Epithelial cell of proximal tubule (primary cell): ENCODE measurements at regions not wholly inside any gene's neighbourhood (a gene's known extent, or its start where the extent isn't known, plus 50 kb on each side); places are given as distances from the start of the nearest gene placed in this dataset.
"Not testable (repeated sequence)": the region's sequence is repeated elsewhere in the genome, so short reads cannot be mapped to it uniquely, and the experiment has no call there.

Source experiments
- DNase-seq: peaks from one replicate; pipeline ENCODE4 v3.0.0-alpha.2; 2011; ENCODE audit warnings: low read depth
- H3K4me3 ChIP-seq: 2 replicates; pipeline ENCODE4 v1.5.1; 2011; ENCODE audit warnings: low read depth, mild to moderate bottlenecking, low read length
- TF ChIP-seq, protein P1 (sequence below): conservative IDR thresholded peaks from 2 replicates; pipeline ENCODE4 v1.5.1; 2012; ENCODE audit warnings: low read depth, mild to moderate bottlenecking, low read length

DNA sequence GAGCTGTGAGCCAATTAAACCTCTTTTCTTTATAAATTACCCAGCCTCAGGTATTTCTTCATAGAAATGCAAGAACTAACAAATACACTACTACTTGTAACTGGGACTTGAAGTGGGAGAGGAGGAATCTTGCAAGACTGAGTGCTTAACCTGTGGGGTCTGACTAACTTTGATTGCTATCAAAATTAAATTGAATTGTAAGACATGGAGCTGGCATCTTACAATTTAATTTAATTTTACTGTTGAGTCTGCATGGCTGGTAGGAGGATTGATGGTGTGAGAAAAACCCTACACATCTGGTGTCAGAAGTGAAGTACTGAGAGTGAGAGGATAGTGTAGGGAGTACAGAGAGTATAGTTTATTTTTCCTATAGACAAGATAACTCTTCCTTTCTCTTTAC, 1259.9 kb downstream of the CDH12 start:
- H3K4me3 ChIP-seq, result no peak overlapping the region
- no peak for DNase-seq
- TF ChIP-seq, protein P1, sequence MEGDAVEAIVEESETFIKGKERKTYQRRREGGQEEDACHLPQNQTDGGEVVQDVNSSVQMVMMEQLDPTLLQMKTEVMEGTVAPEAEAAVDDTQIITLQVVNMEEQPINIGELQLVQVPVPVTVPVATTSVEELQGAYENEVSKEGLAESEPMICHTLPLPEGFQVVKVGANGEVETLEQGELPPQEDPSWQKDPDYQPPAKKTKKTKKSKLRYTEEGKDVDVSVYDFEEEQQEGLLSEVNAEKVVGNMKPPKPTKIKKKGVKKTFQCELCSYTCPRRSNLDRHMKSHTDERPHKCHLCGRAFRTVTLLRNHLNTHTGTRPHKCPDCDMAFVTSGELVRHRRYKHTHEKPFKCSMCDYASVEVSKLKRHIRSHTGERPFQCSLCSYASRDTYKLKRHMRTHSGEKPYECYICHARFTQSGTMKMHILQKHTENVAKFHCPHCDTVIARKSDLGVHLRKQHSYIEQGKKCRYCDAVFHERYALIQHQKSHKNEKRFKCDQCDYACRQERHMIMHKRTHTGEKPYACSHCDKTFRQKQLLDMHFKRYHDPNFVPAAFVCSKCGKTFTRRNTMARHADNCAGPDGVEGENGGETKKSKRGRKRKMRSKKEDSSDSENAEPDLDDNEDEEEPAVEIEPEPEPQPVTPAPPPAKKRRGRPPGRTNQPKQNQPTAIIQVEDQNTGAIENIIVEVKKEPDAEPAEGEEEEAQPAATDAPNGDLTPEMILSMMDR, result no peak

DNA sequence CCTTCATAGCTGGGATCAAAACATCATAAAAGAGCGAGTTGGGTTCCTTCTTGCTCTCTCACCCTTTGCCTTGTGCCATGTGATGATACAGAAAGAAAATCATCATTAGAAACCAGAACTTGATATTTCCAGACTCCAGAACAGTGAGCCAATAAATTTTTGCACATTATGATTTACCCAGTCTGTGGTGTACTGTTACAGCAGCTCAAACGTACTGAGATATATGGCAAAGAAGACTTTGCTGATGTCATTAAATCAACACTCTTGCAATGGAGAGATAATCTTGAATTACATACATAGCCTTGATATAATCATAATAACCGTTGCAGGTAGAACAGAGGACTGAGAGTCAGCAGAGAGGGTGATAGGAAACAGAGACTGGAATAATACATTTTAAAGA, 1271.6 kb downstream of the CDH12 start:
- DNase-seq, result no peak
- TF ChIP-seq, protein P1, result no peak

DNA sequence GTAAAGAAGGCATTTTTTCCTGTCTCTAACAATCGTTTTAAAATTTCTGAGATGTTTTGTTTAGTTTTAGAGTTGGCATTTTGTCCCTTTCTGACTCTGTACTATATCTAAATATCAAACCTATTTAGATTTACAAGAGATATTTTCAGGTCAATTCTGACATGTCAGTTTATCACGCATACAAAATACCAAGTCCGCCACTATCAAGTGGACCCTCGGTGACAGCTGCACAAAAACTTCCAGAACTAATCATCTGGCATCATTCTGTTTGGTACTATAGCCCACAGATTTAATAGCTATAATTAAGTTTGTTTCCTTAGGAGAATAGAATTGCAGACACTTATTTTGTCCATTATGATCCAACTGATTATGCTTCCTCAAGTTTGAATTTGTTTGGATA, 1278.2 kb downstream of the CDH12 start:
- no peak overlapping the region for H3K4me3 ChIP-seq
- TF ChIP-seq, protein P1, result no peak
- no peak for DNase-seq

More for the DNA sequence above, 1271.6 kb downstream of the CDH12 start:
- H3K4me3 ChIP-seq, result no peak overlapping the region

DNA sequence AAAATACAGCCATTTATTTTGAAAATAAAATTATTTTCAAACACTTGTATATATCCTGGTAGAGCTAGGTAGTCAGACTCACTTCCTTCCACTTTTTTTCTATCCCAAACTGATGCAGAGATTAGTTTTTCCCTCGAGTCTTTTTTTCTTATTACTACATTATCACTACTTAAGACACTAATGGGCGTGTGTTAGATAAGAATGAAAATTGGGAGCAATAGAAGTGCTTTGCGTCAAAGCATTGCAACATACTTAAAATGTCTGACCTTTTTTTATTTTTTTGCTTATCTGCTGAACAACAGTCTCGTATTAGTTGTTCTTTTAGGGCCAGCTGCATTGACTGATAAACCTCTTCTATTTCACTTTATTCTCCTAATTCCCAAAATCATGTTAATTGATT, 1278.7 kb downstream of the CDH12 start:
- no peak for DNase-seq
- no peak overlapping the region for H3K4me3 ChIP-seq
- TF ChIP-seq, protein P1, result no peak

DNA sequence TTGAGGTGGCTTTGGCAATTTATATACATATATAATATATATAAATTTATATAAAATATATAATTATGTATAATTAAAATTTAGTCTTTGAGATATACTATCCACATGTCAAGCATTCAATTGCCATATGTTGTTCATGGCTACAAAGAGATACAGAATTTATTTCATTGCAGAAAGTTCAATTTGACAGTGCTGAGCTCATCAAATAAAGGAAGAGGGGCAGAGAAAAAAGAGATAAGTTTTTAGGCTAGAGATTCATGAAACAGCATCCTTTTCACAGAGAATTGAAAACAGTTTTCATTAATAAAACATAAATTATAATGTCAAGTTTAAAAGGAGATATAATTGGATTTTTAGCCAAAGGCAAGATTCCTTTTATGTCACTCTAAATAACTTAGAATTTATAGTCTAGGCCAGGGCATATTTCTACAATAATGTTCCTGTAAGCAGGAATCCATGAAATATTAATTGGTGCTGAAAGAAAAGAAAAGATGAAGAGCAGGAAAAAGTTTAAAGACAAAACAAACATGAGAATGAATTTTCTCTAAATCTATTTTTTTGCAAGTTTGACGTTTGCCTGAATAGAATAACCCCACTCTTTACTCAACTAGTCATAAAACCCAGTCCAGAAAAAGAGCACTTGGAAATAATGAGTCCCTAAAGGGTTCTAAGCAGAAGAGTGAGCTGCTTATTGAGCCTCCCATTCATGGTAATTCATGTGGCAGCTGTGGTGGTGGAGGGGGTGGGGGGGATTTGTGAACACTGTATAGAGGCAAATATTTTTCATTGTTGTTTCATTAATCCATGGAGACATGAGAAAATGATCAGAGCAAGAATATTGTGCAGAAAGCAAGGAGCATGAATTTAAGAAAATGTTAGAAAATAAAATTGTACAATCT, 1279.5 kb downstream of the CDH12 start:
- H3K4me3 ChIP-seq, result no peak overlapping the region
- TF ChIP-seq, protein P1, result no peak
- DNase-seq, result no peak

DNA sequence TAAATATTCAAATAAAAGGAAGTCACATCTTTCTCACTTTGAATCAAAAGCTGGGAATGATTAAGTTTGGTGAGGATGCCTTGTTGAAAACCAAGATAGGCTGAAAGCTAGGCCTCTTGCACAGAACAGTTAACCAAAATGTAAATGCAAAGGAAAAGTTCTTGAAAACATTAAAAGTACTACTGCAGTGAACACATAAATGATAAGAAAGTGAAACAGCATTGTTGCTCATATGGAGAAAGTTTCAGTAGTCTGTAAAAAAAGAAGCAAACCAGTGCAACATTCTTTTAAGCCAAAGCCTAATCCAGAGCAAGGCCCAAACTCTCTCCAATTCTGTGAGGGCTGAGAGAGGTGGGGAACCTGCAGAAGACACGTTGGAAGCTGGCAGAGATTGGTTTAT, 1281.9 kb downstream of the CDH12 start:
- H3K4me3 ChIP-seq, result not testable (repeated sequence)

DNA sequence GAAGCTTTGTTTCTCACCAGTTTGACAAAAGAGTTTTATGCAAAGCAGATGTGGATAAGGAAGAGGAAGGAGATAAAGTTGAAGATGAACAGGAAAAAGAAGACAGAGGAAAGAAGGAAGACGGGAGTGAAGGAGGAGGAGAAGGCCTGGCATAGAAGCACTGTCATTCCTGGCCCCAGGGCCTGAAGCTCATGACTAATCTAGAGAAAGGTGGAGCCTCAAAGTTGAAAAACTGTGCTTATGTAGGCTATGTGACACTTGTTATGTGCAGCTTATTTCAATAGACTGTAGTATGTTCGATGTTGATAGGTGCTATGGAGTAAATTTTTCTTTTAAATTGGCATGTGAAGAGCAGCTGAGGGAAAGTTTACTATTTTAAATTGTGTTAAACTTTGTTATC, 1294.0 kb downstream of the CDH12 start:
- not testable (repeated sequence) for DNase-seq, H3K4me3 ChIP-seq

More for the DNA sequence above, 1281.9 kb downstream of the CDH12 start:
- not testable (repeated sequence) for DNase-seq

DNA sequence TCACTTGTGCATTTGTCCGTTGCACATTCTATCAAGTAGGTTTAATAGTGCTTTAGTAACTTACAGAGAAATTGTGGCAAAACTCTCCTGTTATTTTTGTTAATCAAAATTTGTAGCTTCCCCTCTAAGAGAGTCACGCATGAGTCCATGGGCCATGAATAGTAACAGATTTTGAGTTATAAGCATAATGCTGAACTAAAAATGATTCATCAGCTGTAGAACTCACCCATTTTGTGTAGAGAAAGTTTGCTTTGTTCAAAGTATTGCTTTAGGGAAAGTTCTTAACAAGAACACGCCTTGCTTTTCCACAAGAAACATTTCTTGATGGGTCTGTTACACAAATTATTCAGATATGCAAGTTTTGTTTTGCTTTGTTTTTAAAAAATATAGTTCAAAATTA, 1300.9 kb downstream of the CDH12 start:
- DNase-seq, H3K4me3 ChIP-seq: not testable (repeated sequence)

DNA sequence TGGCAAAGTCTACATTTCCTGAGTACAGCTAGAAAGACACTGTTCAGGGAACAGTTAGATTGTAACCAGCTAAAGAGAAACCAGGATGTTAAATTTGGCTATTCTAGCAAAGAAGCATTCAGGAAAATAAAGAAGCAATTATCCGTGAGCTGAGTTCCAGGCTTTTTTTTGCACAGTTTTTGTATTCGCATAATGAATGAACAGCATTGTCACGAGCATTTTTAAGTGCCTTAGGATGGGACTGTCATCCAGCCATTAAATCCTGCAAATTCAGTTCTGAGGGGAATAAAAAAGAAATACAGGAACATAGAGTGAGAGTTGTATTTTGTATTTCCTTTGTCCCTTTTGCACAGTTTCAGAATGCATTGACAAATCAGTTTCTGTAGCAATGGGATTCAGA, 1302.2 kb downstream of the CDH12 start:
- not testable (repeated sequence) for DNase-seq, H3K4me3 ChIP-seq

DNA sequence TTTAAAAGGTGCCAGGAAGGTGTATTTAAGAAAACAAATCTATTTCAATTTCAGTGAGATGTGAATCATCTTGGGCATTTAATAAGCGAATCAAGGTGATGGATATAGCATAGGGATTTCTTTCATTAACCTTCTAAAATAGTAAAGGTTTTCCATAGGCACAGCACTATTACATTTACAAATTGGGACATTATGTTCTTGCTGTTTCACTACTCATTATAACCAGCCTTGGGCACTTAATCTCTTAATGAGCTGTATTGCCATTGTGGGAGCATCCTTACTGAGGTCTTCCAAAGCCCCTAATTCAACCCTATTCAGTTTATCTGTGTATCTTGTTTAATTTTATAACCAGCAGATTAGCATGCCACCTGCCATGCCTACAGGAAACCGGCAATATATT, 1305.5 kb downstream of the CDH12 start:
- not testable (repeated sequence) for DNase-seq, H3K4me3 ChIP-seq

DNA sequence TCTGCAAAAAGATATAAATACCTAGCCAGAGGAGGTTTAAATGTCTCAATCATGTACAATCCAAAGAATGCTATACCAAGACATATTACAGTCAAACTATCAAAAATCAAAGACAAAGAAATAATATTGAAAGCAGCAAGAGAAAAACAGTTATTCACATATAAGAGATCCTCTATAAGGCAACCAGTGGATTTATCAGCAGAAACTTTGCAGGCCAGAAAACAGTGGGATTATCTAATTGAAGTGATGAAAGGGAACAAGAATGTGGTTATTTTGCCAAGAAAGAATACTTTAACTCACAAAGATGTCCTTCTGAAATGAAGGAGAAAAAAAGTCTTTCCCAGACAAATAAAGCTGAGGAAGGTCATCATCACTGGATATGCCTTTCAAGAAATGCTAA, 1318.0 kb downstream of the CDH12 start:
- not testable (repeated sequence) for DNase-seq, H3K4me3 ChIP-seq

DNA sequence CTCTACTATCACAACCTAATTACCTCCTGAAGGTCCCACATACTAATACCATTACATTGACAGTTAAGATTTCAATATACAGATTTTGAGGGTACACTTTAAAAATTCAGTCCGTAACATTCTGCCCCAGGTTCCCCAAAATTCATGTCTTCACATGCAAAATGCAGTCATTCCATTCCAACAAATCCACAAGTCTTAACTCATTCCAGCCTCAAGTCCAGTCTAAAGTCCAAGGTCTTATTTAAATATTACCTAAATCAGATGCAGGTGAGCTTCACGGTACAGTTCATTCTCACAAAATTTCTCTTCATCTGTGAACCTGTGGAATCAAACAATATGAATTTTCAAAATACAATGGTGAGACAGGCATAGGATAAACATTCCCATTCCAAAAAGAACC, 1332.0 kb downstream of the CDH12 start:
- H3K4me3 ChIP-seq, DNase-seq: not testable (repeated sequence)

DNA sequence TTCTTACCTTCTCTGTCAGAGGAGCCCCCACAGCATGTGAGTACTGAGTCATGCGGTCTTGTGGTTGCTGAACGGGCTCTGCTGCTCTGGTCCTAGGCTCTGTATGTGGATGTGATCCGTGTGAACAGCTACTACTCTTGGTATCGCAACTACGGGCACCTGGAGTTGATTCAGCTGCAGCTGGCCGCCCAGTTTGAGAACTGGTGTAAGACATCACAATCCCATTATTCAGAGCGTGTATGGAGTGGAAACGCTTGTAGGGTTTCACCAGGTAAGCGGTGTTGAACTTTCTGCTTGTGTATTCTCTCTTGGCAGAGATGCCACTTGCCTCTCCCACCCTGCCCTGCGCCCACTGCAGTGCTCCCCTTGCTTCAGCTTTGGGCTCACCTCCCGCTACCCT, 1356.2 kb downstream of the CDH12 start:
- H3K4me3 ChIP-seq, DNase-seq: not testable (repeated sequence)
